GM23338 (cell line): ENCODE measurements at regions not wholly inside any gene's neighbourhood (a gene's known extent, or its start where the extent isn't known, plus 50 kb on each side); places are given as distances from the start of the nearest gene placed in this dataset.

Experiments used
- ATAC-seq: fragments of 200-7000 bp; cut with Tn5 transposase; 3 replicates; pipeline ENCODE4 v1.9.1; 2020
- DNase-seq: peaks from one replicate; pipeline ENCODE4 v3.0.0-alpha.2; 2015; ENCODE audit warnings: low spot score
- H2AFZ ChIP-seq: fragments of 200-600 bp; sonication (generic); 2 replicates; pipeline ENCODE4 v1.8.0; 2016; ENCODE audit warnings: antibody characterized with exemption, mild to moderate bottlenecking, moderate library complexity
- H3F3A ChIP-seq: fragments of 200-600 bp; sonication (generic); replicated peaks from 2 replicates; pipeline ENCODE4 v1.8.0; 2017; ENCODE audit warnings: antibody characterized with exemption, mixed run types, low read depth
- H3K27ac ChIP-seq: fragments of 200-600 bp; sonication (generic); 2 replicates; pipeline ENCODE4 v1.6.1; 2016; ENCODE audit warnings: low read depth
- H3K27me3 ChIP-seq: fragments of 200-600 bp; sonication (generic); 2 replicates; pipeline ENCODE4 v1.8.0; 2016; ENCODE audit warnings: mild to moderate bottlenecking, mixed run types, moderate library complexity; ENCODE audit not compliant: insufficient read depth
- H3K36me3 ChIP-seq: fragments of 200-600 bp; sonication (generic); 2 replicates; pipeline ENCODE4 v1.8.0; 2016; ENCODE audit warnings: mild to moderate bottlenecking; ENCODE audit not compliant: insufficient read depth
- H3K4me1 ChIP-seq: fragments of 200-600 bp; sonication (generic); 2 replicates; pipeline ENCODE4 v1.8.0; 2016; ENCODE audit warnings: mild to moderate bottlenecking, moderate library complexity; ENCODE audit not compliant: insufficient read depth
- H3K4me2 ChIP-seq: fragments of 200-600 bp; sonication (generic); 2 replicates; pipeline ENCODE4 v1.7.1; 2017; ENCODE audit warnings: mixed run types
- H3K4me3 ChIP-seq: fragments of 200-600 bp; sonication (generic); 2 replicates; pipeline ENCODE4 v1.6.1; 2016; ENCODE audit warnings: mixed run types
- H3K79me2 ChIP-seq: fragments of 200-600 bp; sonication (generic); replicated peaks from 2 replicates; pipeline ENCODE4 v1.8.0; 2017; ENCODE audit warnings: mild to moderate bottlenecking; ENCODE audit not compliant: insufficient read depth
- H3K9me2 ChIP-seq: fragments of 200-600 bp; sonication (generic); 2 replicates; pipeline ENCODE4 v1.8.0; 2017; ENCODE audit not compliant: insufficient read depth
- H4K20me1 ChIP-seq: fragments of 200-600 bp; sonication (generic); replicated peaks from 2 replicates; pipeline ENCODE4 v1.8.0; 2017; ENCODE audit warnings: mild to moderate bottlenecking; ENCODE audit not compliant: insufficient read depth
- H3K27ac Mint-ChIP-seq: 2 replicates; pipeline ENCODE4 v1.8.0; 2020; ENCODE audit warnings: inconsistent platforms, mild to moderate bottlenecking, moderate library complexity, mixed read lengths
- H3K27me3 Mint-ChIP-seq: 3 replicates; pipeline ENCODE4 v1.8.0; 2022; ENCODE audit warnings: low read depth, mild to moderate bottlenecking, moderate library complexity, mixed read lengths, inconsistent platforms; ENCODE audit not compliant: insufficient read depth, poor library complexity
- H3K36me3 Mint-ChIP-seq: 3 replicates; pipeline ENCODE4 v1.8.0; 2021; ENCODE audit warnings: low read depth, mild to moderate bottlenecking, inconsistent platforms, moderate library complexity, mixed read lengths
- H3K4me1 Mint-ChIP-seq: 3 replicates; pipeline ENCODE4 v1.8.0; 2020; ENCODE audit warnings: mild to moderate bottlenecking, inconsistent platforms, mixed read lengths
- H3K4me3 Mint-ChIP-seq: 3 replicates; pipeline ENCODE4 v1.8.0; 2021; ENCODE audit warnings: moderate library complexity, mild to moderate bottlenecking, inconsistent platforms, mixed read lengths
- H3K9me3 Mint-ChIP-seq: 3 replicates; pipeline ENCODE4 v1.8.0; 2020; ENCODE audit warnings: moderate library complexity, mild to moderate bottlenecking, inconsistent platforms, mixed read lengths
- CREB1 ChIP-seq: fragments of 250-450 bp; sonication (Bioruptor Pico); IDR thresholded peaks from 2 replicates; pipeline ENCODE4 v1.5.0; 2020; ENCODE audit warnings: low read depth, mild to moderate bottlenecking, moderate library complexity
- CTCF ChIP-seq, 2 experiments: fragments of 200-600 bp in 1 of 2; sonication (generic) in 1 of 2; conservative IDR thresholded peaks; 2 replicates each; pipeline versions ENCODE4 v1.5.1 to v1.6.1; 2016 to 2017; ENCODE audit warnings: antibody characterized with exemption in 2 of 2, low read depth in 2 of 2, mild to moderate bottlenecking in 2 of 2, moderate library complexity in 1 of 2
- ETS1 ChIP-seq: IDR thresholded peaks from 2 replicates; pipeline ENCODE4 v1.6.1; 2016; ENCODE audit warnings: antibody characterized with exemption
- EZH2 ChIP-seq: fragments of 200-600 bp; sonication (generic); IDR thresholded peaks from one replicate; pipeline ENCODE4 v1.8.0; 2017; ENCODE audit warnings: antibody characterized with exemption, mild to moderate bottlenecking, low read depth; ENCODE audit not compliant: unreplicated experiment
- EZH2phosphoT487 ChIP-seq: fragments of 200-600 bp; sonication (generic); IDR thresholded peaks from one replicate; pipeline ENCODE4 v1.8.1; 2018; ENCODE audit warnings: antibody characterized with exemption; ENCODE audit not compliant: unreplicated experiment
- NANOG ChIP-seq: IDR thresholded peaks from 2 replicates; pipeline ENCODE4 v1.6.1; 2016; ENCODE audit warnings: antibody characterized with exemption, borderline replicate concordance
- POLR2AphosphoS5 ChIP-seq: IDR thresholded peaks from 2 replicates; pipeline ENCODE4 v1.6.1; 2016; ENCODE audit warnings: antibody characterized with exemption, low read depth
- ZNF114 ChIP-seq: fragments of 250-450 bp; sonication (Bioruptor Pico); IDR thresholded peaks from 2 replicates; pipeline ENCODE4 v1.5.0; 2020; ENCODE audit warnings: mild to moderate bottlenecking, moderate library complexity
- ZNF331 ChIP-seq: fragments of 250-450 bp; sonication (Bioruptor Pico); IDR thresholded peaks from 2 replicates; pipeline ENCODE4 v1.5.0; 2020; ENCODE audit warnings: low read depth, mild to moderate bottlenecking, moderate library complexity
- TF ChIP-seq, protein P1 (sequence below): IDR thresholded peaks from one replicate; pipeline ENCODE4 v1.6.1; 2018; ENCODE audit warnings: antibody characterized with exemption; ENCODE audit not compliant: unreplicated experiment

GRCh38 chr20:63139837-63140236 lies 76.1 kb downstream of the YTHDF1 start:
- H3K9me2 ChIP-seq = 0 out of 2 replicates have a peak, but pooled peaks cover 3% of the 10 kb centered on the region
- H4K20me1 ChIP-seq = no peaks in the 10 kb centered on the region
- no peak overlapping the region for H3K27ac ChIP-seq
- no peaks in the 10 kb centered on the region for H3K36me3 ChIP-seq
- ATAC-seq (no peak), DNase-seq (no peak)
- H3K36me3 Mint-ChIP-seq = no peaks in the 10 kb centered on the region
- no peak overlapping the region for H3K27ac Mint-ChIP-seq
- TF ChIP-seq NANOG (no peak), ZNF114 (CRISPR knock-in tag) (no peak), EZH2 (no peak), ZNF331 (CRISPR knock-in tag) (no peak)
- H3K4me1 ChIP-seq = peaks cover 4% of the 10 kb centered on the region; the same call in 1 of the 2 replicates
- H3K4me3 Mint-ChIP-seq = no peak overlapping the region
- H3K4me1 Mint-ChIP-seq = peaks cover 5% of the 10 kb centered on the region; the same call in 1 of the 3 replicates
- H3K4me2 ChIP-seq = no peak overlapping the region
- H3K27me3 ChIP-seq = no peaks in the 10 kb centered on the region
- 0 out of 2 replicates have a peak, but pooled peaks cover 3% of the 10 kb centered on the region for H3F3A ChIP-seq
- no peak overlapping the region for H3K4me3 ChIP-seq
- no peak overlapping the region for H2AFZ ChIP-seq
- peaks cover 4% of the 10 kb centered on the region; the same call in 2 of the 3 replicates for H3K9me3 Mint-ChIP-seq
- H3K27me3 Mint-ChIP-seq = no peaks in the 10 kb centered on the region
- H3K79me2 ChIP-seq = no peaks in the 10 kb centered on the region

DNA sequence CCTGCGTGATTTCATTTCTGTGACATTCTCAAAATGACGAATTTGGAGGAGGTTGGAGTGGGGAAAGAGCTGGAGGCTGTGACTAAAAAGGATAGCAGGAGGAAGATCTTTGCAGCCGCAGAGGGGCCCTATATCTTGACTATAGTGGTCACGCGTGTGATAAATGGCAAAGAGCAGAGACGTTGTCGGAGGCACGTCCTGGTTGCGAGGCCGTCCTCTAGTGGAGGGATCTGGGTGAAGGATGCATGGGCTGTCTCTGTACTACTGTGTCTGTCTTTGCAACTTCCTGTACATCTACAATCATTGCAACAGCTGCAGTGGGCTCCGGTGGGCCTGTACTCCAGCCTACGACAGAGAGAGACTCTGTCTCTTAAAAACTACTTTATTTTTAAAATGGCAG lies 76.6 kb downstream of the YTHDF1 start:
- DNase-seq (no peak), ATAC-seq (no peak)
- Mint-ChIP-seq H3K27me3 (no peaks in the 10 kb centered on the region), H3K9me3 (peaks cover 4% of the 10 kb centered on the region; the same call in 2 of the 3 replicates), H3K4me1 (peaks cover 5% of the 10 kb centered on the region; the same call in 1 of the 3 replicates), H3K27ac (no peak overlapping the region), H3K36me3 (no peaks in the 10 kb centered on the region), H3K4me3 (no peak overlapping the region)
- H3K79me2 ChIP-seq = no peaks in the 10 kb centered on the region
- H3K36me3 ChIP-seq = no peaks in the 10 kb centered on the region
- peak overlapping the region; percentile 38; the same call in 1 of the 2 replicates for H2AFZ ChIP-seq
- no peak overlapping the region for H3K27ac ChIP-seq
- no peaks in the 10 kb centered on the region for H4K20me1 ChIP-seq
- H3K4me3 ChIP-seq = no peak overlapping the region
- 0 out of 2 replicates have a peak, but pooled peaks cover 3% of the 10 kb centered on the region for H3K9me2 ChIP-seq
- H3K27me3 ChIP-seq = no peaks in the 10 kb centered on the region
- peaks cover 4% of the 10 kb centered on the region; the same call in 1 of the 2 replicates for H3K4me1 ChIP-seq
- no peak overlapping the region for H3K4me2 ChIP-seq
- H3F3A ChIP-seq = 0 out of 2 replicates have a peak, but pooled peaks cover 3% of the 10 kb centered on the region
- TF ChIP-seq POLR2AphosphoS5 = no peak
- no peak for TF ChIP-seq ZNF114 (CRISPR knock-in tag)
- no peak for TF ChIP-seq CREB1 (CRISPR knock-in tag)
- no peak; a peak in 1 of 4 replicates for TF ChIP-seq CTCF (conservative IDR thresholded peaks at IDR 0.05; ENCODE audit: low read depth in 2 of 2)
- TF ChIP-seq, protein P1, sequence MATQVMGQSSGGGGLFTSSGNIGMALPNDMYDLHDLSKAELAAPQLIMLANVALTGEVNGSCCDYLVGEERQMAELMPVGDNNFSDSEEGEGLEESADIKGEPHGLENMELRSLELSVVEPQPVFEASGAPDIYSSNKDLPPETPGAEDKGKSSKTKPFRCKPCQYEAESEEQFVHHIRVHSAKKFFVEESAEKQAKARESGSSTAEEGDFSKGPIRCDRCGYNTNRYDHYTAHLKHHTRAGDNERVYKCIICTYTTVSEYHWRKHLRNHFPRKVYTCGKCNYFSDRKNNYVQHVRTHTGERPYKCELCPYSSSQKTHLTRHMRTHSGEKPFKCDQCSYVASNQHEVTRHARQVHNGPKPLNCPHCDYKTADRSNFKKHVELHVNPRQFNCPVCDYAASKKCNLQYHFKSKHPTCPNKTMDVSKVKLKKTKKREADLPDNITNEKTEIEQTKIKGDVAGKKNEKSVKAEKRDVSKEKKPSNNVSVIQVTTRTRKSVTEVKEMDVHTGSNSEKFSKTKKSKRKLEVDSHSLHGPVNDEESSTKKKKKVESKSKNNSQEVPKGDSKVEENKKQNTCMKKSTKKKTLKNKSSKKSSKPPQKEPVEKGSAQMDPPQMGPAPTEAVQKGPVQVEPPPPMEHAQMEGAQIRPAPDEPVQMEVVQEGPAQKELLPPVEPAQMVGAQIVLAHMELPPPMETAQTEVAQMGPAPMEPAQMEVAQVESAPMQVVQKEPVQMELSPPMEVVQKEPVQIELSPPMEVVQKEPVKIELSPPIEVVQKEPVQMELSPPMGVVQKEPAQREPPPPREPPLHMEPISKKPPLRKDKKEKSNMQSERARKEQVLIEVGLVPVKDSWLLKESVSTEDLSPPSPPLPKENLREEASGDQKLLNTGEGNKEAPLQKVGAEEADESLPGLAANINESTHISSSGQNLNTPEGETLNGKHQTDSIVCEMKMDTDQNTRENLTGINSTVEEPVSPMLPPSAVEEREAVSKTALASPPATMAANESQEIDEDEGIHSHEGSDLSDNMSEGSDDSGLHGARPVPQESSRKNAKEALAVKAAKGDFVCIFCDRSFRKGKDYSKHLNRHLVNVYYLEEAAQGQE = no peak
- TF ChIP-seq EZH2phosphoT487 = no peak
- TF ChIP-seq ETS1 = no peak
